HG02588 (cell line): ENCODE measurements at regions not wholly inside any gene's neighbourhood (a gene's known extent, or its start where the extent isn't known, plus 50 kb on each side); places are given as distances from the start of the nearest gene placed in this dataset.
"Not testable (repeated sequence)": the region's sequence is repeated elsewhere in the genome, so short reads cannot be mapped to it uniquely, and the experiment has no call there.

Experiments
- ATAC-seq: cut with Tn5 transposase; IDR thresholded peaks from one replicate; pipeline ENCODE4 v1.9.1; 2021; ENCODE audit warnings: mild to moderate bottlenecking, moderate library complexity; ENCODE audit not compliant: unreplicated experiment

DNA sequence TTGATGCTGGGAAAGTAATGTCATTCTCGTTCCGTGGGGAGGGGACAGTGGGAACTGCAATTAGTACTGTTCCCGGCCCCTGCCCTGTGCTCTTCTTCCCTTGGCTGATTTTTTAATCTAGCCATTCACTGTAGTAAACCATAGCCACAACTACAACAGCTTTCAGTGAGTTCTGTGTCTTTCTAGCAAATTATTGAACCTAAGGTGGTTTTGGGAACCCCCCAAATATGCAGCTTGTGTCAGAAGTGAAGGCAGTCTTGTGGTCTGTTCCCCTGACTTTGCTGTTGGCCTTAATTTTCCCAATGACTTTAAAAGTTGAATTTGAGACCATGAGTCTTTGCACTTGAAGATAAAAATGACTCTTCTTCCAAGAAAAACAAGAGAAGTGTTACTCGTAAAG, 114.3 kb upstream of the ETV6 start:
- ATAC-seq = no peak

DNA sequence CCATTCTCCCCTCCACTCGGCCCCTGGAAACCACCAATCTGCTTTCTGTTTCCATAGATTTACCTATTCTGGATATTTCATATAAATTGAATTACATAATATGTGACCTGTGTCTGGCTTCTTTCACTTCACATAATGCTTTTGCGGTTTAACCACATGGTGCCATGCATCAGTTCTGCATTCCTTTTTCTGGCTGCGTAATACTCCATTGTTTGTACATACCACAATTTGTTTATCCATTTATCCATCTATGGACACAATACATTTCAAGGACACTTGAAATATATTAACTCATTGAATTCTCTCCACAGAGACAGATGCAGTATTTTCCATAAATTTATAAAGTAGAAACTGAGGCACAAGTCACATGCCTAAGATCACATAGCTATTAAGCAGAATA, 110.3 kb upstream of the ETV6 start:
- no peak for ATAC-seq

DNA sequence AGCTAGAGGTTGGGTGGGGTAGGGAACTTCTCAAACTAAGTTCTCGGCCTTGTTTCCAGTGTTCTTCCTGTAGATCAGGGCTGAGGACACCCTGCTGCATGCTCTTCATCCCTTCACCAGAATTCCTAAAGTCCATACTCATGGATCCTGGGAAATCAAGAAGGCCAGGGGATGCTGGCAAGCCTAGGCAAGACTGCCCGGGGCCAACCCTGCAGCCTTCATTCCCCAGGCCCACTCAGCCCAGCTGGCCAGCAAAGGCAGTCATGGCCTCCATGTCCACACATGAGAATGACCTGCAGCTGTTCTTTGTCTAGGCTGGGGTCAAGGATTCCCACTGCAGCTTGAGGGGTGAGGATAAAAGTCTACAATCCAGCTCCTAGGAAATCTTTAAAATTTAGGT, 109.3 kb upstream of the ETV6 start:
- ATAC-seq = no peak

DNA sequence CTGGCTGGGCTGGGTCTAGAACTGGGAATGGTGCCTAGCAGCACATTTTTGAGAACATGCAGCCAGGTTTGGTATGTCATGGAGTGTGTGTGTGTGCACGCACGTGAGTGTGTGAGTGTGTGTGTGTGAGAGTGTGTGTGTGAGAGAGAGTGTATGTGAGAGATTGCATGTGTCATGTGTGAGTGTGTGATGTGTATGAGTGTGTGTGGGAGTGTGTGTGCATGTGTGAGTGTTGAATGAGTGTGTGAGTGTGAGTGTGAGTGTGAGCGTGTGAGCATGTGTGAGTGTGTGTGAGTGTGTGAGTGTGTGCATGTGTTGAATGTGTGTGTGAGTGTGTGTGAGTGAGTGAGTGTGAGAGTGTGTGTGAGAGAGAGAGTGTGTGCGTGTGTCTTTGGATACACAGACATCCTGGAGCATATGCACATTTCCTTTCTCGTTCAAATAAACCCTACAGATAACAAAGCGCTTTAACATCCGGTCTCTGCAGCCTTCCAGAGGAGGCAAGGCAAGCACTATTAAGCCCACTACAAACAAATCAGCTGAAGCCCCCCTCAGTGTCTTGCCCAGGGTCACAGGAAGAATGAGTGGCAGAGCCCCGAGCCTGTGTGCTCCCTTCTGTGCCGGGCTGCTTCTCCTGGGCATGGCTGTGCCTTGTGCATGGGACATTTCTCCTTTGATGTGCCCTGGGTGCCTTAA, 108.7 kb upstream of the ETV6 start:
- no peak for ATAC-seq

DNA sequence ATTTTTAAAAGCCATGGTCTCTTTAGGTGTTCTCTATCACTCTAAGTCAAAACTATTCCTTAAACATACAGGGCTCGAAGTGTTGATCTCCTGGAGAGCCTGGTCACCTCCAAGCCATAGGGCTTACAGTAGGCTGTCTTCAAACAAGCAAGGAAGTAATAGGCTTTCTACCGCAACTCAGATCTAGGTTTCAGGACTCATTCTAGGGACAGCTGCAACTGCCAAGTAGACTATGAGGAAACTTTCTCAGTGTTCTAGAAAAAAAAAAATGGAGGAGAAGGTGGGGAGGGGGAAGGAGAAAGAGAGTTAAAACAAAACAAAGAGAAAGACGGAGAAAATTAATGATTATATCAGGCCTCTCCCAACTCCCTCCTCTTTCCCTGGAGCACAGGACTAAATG, 106.9 kb upstream of the ETV6 start:
- ATAC-seq = no peak

DNA sequence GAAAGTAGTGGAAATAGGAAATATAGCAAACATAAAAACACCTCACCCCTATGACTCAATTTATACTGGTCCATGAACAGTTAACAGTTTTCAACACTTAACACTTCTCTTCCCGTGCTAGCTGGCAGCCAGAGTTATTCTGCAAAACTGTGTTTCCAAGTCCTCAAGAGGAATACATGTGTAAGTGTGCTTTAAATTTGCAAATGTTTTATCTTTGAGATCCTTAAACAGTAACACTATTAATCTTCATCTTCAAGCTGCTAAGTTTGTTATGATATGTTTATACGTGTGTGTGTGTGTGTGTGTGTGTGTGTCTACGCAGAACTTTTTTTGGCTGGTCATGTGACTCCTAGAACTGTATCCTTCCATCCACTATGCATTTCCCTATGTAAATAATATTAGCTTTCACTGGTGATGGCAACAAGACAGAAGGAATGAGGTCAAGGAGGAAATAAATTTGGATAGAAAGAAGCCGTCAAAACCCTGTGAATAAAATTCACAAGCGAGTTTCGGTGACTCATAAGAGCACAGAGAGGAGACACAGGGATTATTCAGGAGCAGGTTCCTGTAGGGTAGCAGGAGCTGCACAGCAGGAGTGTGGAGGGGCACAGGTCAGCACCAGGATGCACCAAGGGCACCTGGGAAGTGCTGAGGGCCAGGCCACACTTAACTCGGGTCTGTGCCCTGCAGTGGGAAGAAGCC, 105.9 kb upstream of the ETV6 start:
- no peak for ATAC-seq

DNA sequence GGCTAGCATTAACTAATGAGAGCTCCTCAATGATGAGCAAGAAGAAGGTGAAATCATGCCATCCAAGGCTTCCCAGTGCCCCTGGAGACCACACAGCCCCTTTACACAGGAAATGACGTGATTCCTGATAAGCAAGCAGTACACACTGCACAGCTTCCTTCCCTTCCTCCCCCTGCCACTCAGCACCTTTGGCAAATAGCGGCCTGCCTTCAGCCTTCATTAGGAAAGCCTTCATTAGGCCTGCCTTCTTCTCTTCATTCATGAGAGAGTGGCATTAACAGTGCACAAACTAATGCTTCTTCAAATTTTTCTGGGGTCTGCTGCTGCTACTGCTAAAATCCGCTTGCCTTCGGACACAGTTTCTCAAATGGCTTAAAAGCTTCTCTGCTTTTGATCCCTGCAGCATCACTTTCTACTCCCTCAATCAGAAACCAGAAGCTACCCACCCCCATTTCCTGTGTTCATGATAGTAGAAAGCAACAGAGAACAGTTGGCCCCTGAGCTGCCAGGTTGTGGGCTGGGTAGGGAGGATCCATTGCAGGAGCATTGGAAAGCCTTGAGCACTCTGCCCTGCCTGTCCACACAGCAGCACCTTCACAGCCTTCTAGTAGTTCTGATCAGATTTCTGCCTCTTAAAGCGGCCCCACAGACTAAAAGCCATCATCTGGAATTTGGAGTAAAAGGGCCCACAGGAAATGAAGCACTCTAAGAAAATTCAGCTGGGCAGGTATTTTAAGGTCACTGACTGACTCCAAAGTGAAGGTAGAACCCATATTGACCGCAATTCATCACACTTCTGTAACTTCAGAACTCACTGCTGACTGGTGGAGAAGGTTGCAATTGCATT, 103.8 kb upstream of the ETV6 start:
- peak; percentile 66 for ATAC-seq

DNA sequence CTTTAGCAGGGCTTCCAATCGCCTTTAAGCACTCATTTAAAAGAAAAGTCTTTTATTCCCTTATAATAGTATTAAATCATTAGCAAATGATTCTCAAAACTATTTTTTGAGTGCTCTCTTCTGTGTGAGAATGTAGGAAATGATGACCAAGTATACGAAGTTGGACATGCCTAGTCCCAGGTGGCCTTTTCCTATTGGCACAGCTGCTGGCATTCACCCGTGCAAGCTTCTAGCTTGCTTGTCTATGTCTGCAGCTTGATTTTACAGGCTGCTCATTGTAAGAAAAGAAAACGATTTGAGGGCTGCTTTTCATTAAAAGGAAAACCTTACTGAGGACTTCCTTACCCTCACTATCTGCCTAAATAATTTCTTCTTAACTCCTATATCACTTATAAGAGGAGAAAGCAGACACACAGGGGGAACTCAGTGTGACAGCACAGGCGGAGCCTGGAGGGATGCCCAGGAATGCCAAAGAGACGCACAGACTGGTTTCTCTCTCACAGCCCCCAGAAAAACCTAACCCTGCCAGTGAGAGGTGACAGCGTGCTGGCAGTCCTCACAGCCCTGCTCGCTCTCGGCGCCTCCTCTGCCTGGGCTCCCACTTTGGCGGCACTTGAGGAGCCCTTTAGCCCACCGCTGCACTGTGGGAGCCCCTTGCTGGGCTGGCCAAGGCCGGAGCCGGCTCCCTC, 102.7 kb upstream of the ETV6 start:
- not testable (repeated sequence) for ATAC-seq

DNA sequence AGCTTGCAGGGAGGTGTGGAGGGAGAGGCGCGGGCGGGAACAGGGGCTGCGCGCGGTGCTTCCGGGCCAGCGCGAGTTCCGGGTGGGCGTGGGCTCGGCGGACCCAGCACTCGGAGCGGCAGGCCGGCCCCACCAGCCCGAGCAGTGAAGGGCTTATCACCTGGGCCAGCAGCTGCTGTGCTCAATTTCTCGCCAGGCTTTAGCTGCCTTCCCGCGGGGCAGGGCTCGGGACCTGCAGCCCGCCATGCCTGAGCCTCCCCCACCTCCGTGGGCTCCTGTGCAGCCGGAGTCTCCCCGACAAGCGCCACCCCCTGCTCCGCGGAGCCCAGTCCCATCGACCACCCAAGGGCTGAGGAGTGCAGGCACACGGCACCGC, 102.2 kb upstream of the ETV6 start:
- ATAC-seq = not testable (repeated sequence)

DNA sequence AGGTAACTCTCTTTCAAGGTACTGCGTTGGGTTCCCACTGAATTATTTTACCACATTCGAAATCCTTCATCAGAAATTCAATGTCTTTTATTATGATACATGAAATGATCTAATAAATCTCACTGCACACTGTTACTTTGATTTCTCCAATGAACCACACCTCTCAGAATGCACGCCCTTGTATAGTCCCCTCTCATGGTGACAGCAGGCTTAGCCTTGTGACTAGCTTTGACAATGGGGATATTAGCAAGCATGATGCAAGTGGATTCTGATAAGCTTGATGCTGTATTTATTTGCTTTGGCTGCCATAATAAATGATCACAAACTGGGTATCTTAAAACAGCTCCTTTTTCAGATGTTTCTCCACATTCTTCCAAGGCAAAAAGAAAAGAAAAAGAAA, 100.4 kb upstream of the ETV6 start:
- no peak for ATAC-seq

DNA sequence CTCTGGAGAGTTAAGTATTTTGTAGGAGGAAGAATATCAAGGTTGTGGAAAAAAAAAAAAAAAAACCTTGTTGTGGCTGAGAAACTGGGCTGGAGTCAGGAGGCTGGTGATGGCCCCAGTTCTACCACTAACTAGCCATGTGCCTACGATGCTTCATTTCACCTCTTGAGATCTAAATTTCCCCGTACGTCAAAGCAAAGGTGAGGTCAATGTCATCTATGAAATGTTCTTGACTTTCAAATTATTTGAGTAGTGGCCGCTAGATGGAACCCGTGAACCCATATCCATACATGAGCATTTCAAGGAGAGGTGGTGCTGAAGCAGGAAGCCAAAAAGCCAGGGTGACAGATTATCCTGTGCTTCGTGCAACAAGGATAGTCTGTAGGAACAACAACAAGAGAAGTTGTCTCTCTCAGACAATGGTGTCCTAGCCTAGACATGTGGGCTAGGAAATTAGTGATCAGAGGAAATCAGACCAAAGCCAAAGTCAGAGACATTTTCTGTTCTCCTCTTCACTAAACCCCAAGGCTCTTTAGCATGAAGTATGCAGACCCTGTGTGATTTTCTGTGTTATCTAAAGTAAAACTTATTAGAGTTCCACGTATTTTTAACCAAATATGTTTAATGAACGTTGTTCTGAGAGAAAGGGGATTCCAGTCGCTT, 95.5 kb upstream of the ETV6 start:
- peak; percentile 76 for ATAC-seq

DNA sequence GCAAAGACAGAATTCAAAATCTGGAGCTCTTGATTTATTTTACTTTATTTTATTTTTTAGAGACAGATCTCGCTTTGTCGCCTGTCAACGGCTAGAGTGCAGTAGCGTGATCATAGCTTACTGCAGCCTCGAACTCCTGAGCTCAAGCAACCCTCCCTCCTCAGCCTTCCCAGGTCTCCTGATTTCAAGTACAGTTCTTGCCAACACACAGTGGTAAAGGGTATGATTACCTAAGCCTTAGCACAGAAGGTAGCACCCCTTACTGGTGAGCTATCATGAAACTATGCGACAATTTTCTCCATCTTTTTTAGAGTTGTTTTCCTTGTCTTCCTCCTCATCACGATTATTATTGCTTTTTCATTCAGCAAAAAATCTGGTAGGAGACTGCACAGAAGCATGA, 94.3 kb upstream of the ETV6 start:
- no peak for ATAC-seq

DNA sequence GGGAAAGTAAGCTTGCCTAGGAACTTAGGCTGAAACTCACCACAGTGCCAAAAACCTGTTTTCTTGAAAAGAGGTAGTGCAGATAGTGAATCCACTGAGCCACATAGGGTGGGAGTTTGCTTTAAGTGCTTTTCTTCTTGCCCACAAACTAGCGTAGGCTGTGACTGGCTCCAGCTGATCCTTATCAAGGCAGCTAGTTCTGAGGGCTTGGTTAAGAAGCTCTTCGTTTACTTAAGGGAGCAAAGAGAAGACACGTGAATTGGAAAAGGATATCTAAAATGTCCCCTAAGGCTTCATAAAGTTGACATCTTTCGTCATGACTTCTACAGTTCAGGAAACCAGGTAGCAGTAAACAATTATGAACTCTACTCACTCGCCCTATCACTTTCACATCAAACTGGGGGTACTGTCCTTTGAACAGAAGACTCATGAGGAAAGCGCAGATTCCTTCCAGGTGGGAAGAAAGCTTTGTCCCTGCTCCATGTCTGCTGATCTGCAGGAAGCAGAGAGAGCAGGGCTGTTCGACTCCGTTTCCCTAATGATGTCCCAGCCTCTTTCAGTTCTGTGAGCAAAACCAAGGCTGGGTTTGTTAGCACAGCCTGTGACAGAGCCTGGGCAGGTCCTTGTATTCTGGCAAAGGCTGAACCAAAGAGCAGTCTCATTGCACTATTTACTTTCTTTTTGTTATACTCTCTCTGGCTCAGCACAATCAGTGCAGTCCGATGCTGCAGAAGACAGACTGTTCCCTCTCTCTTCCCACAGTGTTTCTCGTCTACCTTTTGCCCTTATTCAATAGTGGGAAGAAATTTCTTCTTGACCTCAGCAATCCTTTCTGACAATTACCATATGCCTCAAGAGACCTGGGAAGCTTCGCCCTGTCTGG, 93.5 kb upstream of the ETV6 start:
- ATAC-seq = no peak

DNA sequence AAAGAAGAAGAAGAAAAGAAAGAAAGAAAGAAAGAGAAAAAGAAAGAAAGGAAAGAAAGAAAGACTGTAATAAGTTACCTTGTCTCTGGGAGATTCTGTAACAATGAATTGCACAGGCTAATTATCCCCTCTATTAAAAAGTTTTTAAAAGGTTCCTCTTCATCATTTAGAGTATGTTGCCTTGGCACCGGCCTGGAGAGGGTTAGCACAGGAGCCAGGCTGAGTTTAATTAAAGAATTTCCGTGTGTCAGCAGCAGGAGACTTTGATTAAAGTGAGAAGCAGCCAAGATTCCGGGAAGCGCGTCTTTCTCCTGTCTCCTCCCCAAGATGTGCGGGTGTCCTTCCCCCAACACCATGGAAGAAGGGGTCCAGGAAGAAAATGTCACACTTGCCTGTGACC, 92.8 kb upstream of the ETV6 start:
- ATAC-seq = no peak

DNA sequence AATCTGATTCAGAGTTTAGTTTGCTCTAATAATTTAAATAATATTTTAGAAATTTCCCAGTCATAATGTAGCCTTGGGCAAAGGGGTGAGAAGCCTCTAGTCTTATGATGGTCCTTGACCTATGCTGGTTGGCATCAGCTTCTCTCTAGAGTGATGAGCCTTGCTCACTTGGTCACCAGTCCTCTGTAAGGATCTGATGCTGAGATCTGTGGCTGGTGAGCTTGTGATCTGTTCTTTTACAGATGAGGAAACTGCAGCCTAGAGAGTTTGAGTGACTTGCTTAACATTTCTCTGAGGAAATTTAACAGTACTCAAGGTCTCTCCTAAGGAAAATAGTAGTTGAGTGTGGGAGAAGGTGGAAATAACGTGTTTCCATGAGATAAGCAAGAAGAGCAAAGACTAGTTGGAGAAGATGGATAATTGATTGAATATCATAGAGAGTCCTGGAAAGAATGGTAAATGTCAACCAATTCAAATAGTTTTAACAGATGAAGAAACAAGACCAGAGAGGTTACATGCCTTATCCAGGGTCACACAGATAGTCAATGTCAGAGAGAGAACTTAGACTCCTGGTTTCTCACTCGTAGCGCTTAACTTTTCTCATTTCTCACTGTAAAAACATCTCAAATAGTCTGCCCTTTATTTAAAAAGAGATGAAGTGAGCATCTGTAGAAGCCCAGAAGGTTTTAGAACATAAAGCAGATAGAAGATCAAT, 89.7 kb upstream of the ETV6 start:
- ATAC-seq = no peak

DNA sequence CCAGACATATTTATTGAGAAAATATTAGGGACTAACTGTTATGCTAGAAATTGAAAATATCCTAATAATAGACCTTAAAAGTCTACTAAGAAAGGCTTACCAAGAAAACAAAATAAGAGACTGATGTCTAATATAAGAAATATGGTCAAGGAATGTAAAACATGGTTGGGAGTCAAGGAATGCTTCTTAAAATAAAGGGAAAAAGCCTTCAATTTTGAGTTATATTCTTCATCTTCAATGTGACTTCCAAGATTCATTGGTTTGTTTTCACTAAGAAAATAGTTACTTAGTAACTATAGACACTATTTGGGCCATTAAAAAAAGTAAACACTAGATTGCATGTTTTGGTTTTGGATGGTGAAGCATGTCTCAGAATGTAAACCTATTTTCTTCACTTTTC, 88.1 kb upstream of the ETV6 start:
- ATAC-seq = no peak

DNA sequence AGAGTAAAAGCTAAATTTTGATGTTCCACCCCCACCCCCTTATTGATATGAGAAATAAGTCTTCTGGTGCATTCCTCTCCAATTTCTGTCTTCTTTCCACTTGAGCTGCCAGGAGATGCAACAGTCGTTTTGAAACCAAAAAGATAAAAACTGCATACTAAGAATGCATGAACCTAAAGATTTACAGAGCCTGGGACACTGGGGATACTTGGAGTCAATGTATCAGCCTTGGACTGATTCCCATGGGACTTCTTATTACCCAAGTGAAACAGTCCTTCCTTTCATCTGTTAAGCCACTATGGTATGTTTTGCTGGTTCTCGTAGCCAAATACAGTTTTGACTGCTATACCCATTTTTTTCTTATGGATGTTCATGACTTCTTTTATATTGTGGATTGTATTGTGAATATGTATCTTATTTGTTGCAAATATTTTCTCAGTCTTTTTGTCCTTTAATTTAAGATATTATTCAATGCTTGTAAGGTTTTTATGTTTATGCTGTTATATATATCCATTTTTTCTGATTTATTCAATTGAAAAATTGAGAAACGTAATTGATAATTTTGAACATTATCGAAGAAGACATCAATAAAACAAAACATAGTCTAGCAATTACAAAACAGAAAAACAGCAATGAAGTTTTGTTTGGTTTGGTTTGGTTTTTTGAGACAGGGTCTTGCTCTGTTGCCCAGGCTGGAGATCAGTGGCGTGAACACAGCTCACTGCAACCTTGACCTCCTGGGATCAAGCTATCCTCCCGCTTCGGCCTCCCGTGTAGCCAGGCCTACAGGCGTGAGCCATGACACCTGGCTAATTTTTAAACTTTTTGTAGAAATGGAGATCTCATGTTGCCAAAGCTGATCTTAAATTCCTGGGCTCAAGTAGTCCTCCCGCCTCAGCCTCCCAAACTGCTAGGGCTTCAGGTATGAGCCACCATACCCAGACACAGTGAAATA, 85.4 kb upstream of the ETV6 start:
- ATAC-seq = no peak

DNA sequence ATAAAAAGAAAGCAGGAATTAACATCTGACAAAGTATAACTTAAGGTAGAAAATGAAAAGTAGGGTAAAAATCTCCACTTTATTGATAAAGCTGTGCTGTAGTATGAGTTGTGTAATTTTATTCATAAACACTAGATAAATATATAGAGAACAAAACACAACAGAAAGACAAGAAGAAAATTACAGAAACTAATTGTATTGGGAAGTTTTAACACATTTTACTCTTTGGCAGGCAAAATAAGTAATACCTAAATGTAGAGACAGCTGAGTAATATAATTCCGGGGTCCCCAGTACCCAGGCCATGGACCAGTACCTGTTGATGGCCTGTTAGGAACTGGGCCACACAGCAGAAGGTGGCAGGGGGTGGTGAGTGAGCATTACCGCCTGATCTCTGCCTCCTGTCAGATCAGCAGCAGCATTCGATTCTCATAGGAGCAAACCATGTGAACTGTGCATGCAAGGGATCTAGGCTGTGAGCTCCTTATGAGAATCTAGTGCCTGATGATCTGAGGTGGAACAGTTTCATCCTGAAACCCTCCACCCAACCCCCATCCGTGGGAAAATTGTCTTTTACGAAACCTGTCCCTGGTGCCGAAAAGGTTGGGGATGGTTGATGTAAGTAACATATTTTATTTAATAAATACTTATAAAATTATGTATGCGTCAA, 84.4 kb upstream of the ETV6 start:
- ATAC-seq = no peak
